Gastroesophageal sphincter (tissue), 4 donors: ENCODE measurements at regions not wholly inside any gene's neighbourhood (a gene's known extent, or its start where the extent isn't known, plus 50 kb on each side); places are given as distances from the start of the nearest gene placed in this dataset.

Source experiments
- ATAC-seq: fragments of 150-250 bp; one replicate; pipeline ENCODE4 v1.9.1; 2016; ENCODE audit warnings: mild to moderate bottlenecking, moderate library complexity
- H3K27ac ChIP-seq, 4 donors: fragments of 200-600 bp; sonication (generic) in 3 of 4; 1 replicate in 3 of 4; 2 replicates in 1 of 4; pipeline ENCODE4 v1.5.1; 2016 to 2019
- H3K27me3 ChIP-seq: fragments of 200-600 bp; sonication (generic); one replicate; pipeline ENCODE4 v1.5.1; 2019
- H3K36me3 ChIP-seq, 2 donors: fragments of 200-600 bp; sonication (generic); one replicate each; pipeline ENCODE4 v1.5.1; 2019; ENCODE audit warnings: control low read depth in 1 of 2
- H3K4me1 ChIP-seq, 3 donors: fragments of 200-600 bp; sonication (generic); 1 replicate in 2 of 3; 2 replicates in 1 of 3; pipeline ENCODE4 v1.5.1; 2016 to 2019; ENCODE audit warnings: control low read depth in 2 of 3
- H3K4me3 ChIP-seq, 2 donors: fragments of 200-600 bp; sonication (generic); one replicate each; pipeline ENCODE4 v1.5.1; 2019; ENCODE audit warnings: mild to moderate bottlenecking in 1 of 2, moderate library complexity in 1 of 2
- H3K9me3 ChIP-seq, 3 donors: fragments of 200-600 bp; sonication (generic); one replicate each; pipeline ENCODE4 v1.5.1; 2017 to 2019; ENCODE audit warnings: control low read depth in 2 of 3
- CTCF ChIP-seq, 4 experiments: fragments of 200-600 bp in 2 of 4; fragments of 450-650 bp in 2 of 4; sonication (generic) in 1 of 4; IDR thresholded peaks; one replicate each; pipeline ENCODE4 v1.5.1; 2017 to 2019; ENCODE audit warnings: antibody characterized with exemption in 4 of 4, mild to moderate bottlenecking in 2 of 4, moderate library complexity in 2 of 4
- EP300 ChIP-seq: sonication (generic); formaldehyde crosslinking; IDR thresholded peaks from one replicate; pipeline ENCODE4 v1.6.1; 2017; ENCODE audit warnings: antibody characterized with exemption, mild to moderate bottlenecking
- POLR2A ChIP-seq, 2 donors: fragments of 450-650 bp; IDR thresholded peaks; one replicate each; pipeline ENCODE4 v1.6.1; 2017; ENCODE audit warnings: antibody characterized with exemption in 2 of 2, mild to moderate bottlenecking in 2 of 2, moderate library complexity in 1 of 2
- POLR2AphosphoS5 ChIP-seq: sonication (generic); formaldehyde crosslinking; IDR thresholded peaks from one replicate; pipeline ENCODE4 v1.6.1; 2017; ENCODE audit warnings: antibody characterized with exemption
- WGBS, 2 donors: methylation state at CpG; one replicate each; pipeline ENCODE4 v1.1.5; 2018; ENCODE audit warnings: low coverage in 1 of 2; 5-methylcytosine and 5-hydroxymethylcytosine counted together

DNA sequence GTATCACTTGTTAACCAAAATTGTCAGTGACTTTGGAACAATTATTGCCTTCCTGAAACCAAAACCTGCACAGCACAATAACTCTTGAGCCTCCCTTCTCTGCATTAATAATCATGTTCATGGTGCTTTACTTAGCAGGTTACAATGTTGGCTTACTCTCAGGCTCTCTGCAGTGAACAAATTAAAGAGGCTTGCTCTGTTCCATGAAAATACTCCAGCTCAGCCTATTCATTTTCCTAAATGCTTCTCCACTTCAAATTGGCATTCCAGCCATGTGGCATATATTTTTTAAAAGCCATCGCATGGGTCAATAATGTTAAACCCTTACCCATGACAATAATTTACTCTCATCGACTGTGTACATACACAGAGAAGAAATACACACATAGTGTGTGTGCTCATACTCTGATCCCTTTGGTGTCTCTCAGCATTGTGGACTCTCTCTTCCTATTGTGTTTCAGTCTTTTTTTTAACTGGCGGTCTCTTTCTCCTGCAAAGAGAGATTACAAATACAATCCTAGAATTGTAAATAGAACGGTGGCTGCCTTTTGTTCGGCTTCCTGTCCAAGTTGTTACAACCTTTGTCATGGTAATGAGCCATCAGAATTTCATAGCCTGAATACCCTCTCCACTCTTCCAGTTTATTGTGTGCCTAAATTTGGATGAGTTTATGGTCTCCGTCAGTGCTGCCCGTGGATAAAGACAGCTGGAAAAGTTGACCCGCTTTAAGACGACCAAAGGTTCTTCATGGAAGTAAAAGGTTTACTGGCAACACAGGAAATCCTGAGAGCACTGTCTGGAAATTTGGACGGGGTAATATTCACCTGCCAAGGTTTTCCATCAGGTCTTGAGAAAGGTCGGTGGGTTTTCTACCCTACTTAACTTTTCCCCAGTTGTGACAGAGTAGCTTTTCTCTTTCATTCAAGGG, 263.6 kb downstream of the CD83 start:
- no peaks in the 10 kb centered on the region for H3K9me3 ChIP-seq
- H3K4me1 ChIP-seq, result no peaks in the 10 kb centered on the region
- no peaks in the 10 kb centered on the region for H3K27me3 ChIP-seq
- 72 to 80% methylated on average over 9 to 10 of the region's 11 CpGs for WGBS, 2 donors
- no peak for ATAC-seq
- no peaks in the 10 kb centered on the region for H3K36me3 ChIP-seq
- no peak for TF ChIP-seq POLR2AphosphoS5
- TF ChIP-seq CTCF (IDR thresholded peaks at IDR 0.05), result no peak
- no peak for TF ChIP-seq POLR2A (IDR thresholded peaks at IDR 0.05)
- TF ChIP-seq EP300, result no peak
- no peak overlapping the region for H3K27ac ChIP-seq
- no peak overlapping the region for H3K4me3 ChIP-seq

- Histone ChIP-seq H3K4me3 (no peak overlapping the region), H3K4me1 (no peaks in the 10 kb centered on the region), H3K27me3 (no peaks in the 10 kb centered on the region), H3K9me3 (no peaks in the 10 kb centered on the region), H3K27ac (no peak overlapping the region), H3K36me3 (no peaks in the 10 kb centered on the region)
- ATAC-seq, result no peak
- 89 to 95% methylated on average over 5 to 10 of the region's 10 CpGs for WGBS, 2 donors
- TF ChIP-seq EP300 (no peak), POLR2AphosphoS5 (no peak), POLR2A (IDR thresholded peaks at IDR 0.05) (no peak), CTCF (IDR thresholded peaks at IDR 0.05) (no peak)
These were observed 264.5 kb downstream of the CD83 start for GRCh38 chr6:14381829-14382677.

DNA sequence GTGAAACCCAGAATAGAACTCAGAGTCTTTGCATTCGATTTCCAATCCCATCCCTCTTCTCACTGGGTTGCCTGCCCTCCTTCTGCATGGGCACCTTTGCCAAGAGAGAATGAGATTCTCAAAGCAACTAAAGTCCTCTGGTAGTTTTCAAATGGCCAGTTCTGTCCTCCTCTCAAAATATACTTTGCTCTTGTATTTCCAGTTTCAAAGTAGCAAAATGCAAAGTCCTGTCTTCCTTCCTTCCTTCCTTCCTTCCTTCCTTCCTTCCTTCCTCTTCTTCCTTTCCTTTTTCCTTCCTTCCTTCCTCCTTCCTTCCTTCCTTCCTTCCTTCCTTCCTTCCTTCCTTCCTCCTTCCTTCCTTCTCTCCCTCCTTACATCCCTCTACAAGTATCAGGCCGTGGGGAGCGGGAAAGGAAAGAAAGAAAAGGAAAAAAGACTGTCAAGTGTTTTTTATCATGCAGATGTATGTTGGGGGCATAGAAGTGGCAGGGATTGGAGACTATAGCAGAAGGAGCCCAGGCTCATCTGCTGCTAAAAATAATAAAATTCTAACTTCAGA, 265.2 kb downstream of the CD83 start:
- no peaks in the 10 kb centered on the region for H3K9me3 ChIP-seq
- H3K4me1 ChIP-seq, result no peaks in the 10 kb centered on the region
- TF ChIP-seq POLR2A (IDR thresholded peaks at IDR 0.05) (no peak), POLR2AphosphoS5 (no peak), EP300 (no peak), CTCF (IDR thresholded peaks at IDR 0.05) (no peak)
- H3K36me3 ChIP-seq, result no peaks in the 10 kb centered on the region
- H3K27ac ChIP-seq, result no peak overlapping the region
- no peaks in the 10 kb centered on the region for H3K27me3 ChIP-seq
- ATAC-seq, result no peak
- 71 to 85% methylated on average over 1 to 3 of the region's 3 CpGs for WGBS, 2 donors
- H3K4me3 ChIP-seq, result no peak overlapping the region

GRCh38 chr6:14383393-14384174, 266.0 kb downstream of the CD83 start:
- ATAC-seq, result no peak
- WGBS, 2 donors, result 80 to 85% methylated on average over 3 to 4 of the region's 5 CpGs
- Histone ChIP-seq H3K4me1 (no peaks in the 10 kb centered on the region), H3K36me3 (no peaks in the 10 kb centered on the region), H3K27ac (no peak overlapping the region), H3K9me3 (no peaks in the 10 kb centered on the region), H3K4me3 (no peak overlapping the region), H3K27me3 (no peaks in the 10 kb centered on the region)
- TF ChIP-seq POLR2AphosphoS5 (no peak), EP300 (no peak), POLR2A (IDR thresholded peaks at IDR 0.05) (no peak), CTCF (IDR thresholded peaks at IDR 0.05) (no peak)
